Osteoblast (primary cell): ENCODE measurements at regions not wholly inside any gene's neighbourhood (a gene's known extent, or its start where the extent isn't known, plus 50 kb on each side); places are given as distances from the start of the nearest gene placed in this dataset.

Source experiments
- DNase-seq: peaks from one replicate; pipeline ENCODE4 v3.0.0; 2011; ENCODE audit warnings: low spot score, mixed read lengths; ENCODE audit not compliant: insufficient read length; ENCODE audit errors: missing footprints
- H2AFZ ChIP-seq: 2 replicates; pipeline ENCODE4 v1.6.0; 2011; ENCODE audit warnings: mild to moderate bottlenecking, low read length
- H3K27ac ChIP-seq: 2 replicates; pipeline ENCODE4 v1.5.1; 2011; ENCODE audit warnings: mild to moderate bottlenecking, low read depth, low read length, moderate library complexity
- H3K27me3 ChIP-seq: 2 replicates; pipeline ENCODE4 v1.6.0; 2012; ENCODE audit warnings: mild to moderate bottlenecking, control low read depth, inconsistent platforms, low read length, moderate library complexity; ENCODE audit not compliant: insufficient read depth
- H3K36me3 ChIP-seq: 2 replicates; pipeline ENCODE4 v1.5.1; 2011; ENCODE audit warnings: mild to moderate bottlenecking, low read length, control low read depth, moderate library complexity; ENCODE audit not compliant: insufficient read depth
- H3K4me1 ChIP-seq: 2 replicates; pipeline ENCODE4 v1.5.1; 2011; ENCODE audit warnings: mild to moderate bottlenecking, low read length, control low read depth, moderate library complexity; ENCODE audit not compliant: insufficient read depth
- H3K4me2 ChIP-seq: 2 replicates; pipeline ENCODE4 v1.6.0; 2011; ENCODE audit warnings: mild to moderate bottlenecking, low read length; ENCODE audit not compliant: insufficient read depth
- H3K4me3 ChIP-seq: fragments of 200-600 bp; sonication (generic); 3 replicates; pipeline ENCODE4 v1.5.1; 2012; ENCODE audit warnings: mild to moderate bottlenecking, low read length, inconsistent platforms; ENCODE audit not compliant: insufficient read depth
- H3K79me2 ChIP-seq: 2 replicates; pipeline ENCODE4 v1.6.0; 2012; ENCODE audit warnings: mild to moderate bottlenecking, low read length, control low read depth, inconsistent platforms; ENCODE audit not compliant: insufficient read depth
- H3K9me3 ChIP-seq: 2 replicates; pipeline ENCODE4 v1.5.1; 2011; ENCODE audit warnings: low read depth, low read length, control low read depth
- H4K20me1 ChIP-seq: 2 replicates; pipeline ENCODE4 v1.6.0; 2012; ENCODE audit warnings: mild to moderate bottlenecking, low read length, control low read depth; ENCODE audit not compliant: insufficient read depth
- TF ChIP-seq, protein P1 (sequence below): IDR thresholded peaks from 2 replicates; pipeline ENCODE4 v1.5.1; 2011; ENCODE audit warnings: mild to moderate bottlenecking, low read depth, low read length, moderate library complexity; ENCODE audit errors: extremely low read depth

GRCh38 chr5:128633901-128634300 lies 95.9 kb upstream of the FBN2 start:
- Histone ChIP-seq H3K36me3 (no peaks in the 10 kb centered on the region), H3K4me1 (peaks cover 6% of the 10 kb centered on the region), H3K4me3 (no peak overlapping the region), H4K20me1 (no peaks in the 10 kb centered on the region), H3K9me3 (no peaks in the 10 kb centered on the region), H3K27ac (no peak overlapping the region), H3K4me2 (no peak overlapping the region), H2AFZ (no peak overlapping the region), H3K79me2 (no peaks in the 10 kb centered on the region), H3K27me3 (no peaks in the 10 kb centered on the region)
- DNase-seq: no peak
- TF ChIP-seq, protein P1, sequence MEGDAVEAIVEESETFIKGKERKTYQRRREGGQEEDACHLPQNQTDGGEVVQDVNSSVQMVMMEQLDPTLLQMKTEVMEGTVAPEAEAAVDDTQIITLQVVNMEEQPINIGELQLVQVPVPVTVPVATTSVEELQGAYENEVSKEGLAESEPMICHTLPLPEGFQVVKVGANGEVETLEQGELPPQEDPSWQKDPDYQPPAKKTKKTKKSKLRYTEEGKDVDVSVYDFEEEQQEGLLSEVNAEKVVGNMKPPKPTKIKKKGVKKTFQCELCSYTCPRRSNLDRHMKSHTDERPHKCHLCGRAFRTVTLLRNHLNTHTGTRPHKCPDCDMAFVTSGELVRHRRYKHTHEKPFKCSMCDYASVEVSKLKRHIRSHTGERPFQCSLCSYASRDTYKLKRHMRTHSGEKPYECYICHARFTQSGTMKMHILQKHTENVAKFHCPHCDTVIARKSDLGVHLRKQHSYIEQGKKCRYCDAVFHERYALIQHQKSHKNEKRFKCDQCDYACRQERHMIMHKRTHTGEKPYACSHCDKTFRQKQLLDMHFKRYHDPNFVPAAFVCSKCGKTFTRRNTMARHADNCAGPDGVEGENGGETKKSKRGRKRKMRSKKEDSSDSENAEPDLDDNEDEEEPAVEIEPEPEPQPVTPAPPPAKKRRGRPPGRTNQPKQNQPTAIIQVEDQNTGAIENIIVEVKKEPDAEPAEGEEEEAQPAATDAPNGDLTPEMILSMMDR: no peak

- Histone ChIP-seq H3K27ac (no peak overlapping the region), H3K4me1 (peaks cover 5% of the 10 kb centered on the region), H3K36me3 (no peaks in the 10 kb centered on the region), H3K9me3 (no peaks in the 10 kb centered on the region), H4K20me1 (no peaks in the 10 kb centered on the region), H3K4me2 (no peak overlapping the region), H3K4me3 (no peak overlapping the region), H3K27me3 (no peaks in the 10 kb centered on the region), H2AFZ (no peak overlapping the region), H3K79me2 (no peaks in the 10 kb centered on the region)
- TF ChIP-seq, protein P1: no peak
- no peak for DNase-seq
These were observed 97.3 kb upstream of the FBN2 start for GRCh38 chr5:128635379-128635778.

DNA sequence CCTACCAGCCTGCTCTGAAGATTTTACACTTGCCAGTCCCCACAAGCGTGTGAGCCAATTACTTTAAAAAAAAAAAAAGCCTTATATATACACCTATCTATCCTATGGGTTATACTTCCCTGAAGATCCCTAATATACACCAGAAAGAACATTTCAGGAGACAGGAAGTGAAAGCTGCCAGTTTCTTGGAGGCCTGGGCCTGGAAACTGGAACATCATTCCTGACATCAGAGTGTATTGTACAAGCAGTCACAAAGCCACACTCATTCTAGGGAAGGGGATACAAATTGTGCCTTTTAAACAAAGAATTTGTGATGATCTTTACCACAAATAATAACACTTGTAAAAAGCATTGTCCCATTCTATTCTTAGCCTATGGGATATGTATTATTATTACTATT lies 98.3 kb upstream of the FBN2 start:
- H2AFZ ChIP-seq: no peak overlapping the region
- H3K4me3 ChIP-seq: no peak overlapping the region
- no peaks in the 10 kb centered on the region for H3K36me3 ChIP-seq
- H3K27ac ChIP-seq: peak overlapping the region; percentile 36
- H4K20me1 ChIP-seq: no peaks in the 10 kb centered on the region
- no peaks in the 10 kb centered on the region for H3K9me3 ChIP-seq
- H3K79me2 ChIP-seq: no peaks in the 10 kb centered on the region
- H3K27me3 ChIP-seq: no peaks in the 10 kb centered on the region
- DNase-seq: no peak
- H3K4me2 ChIP-seq: no peak overlapping the region
- TF ChIP-seq, protein P1: no peak
- H3K4me1 ChIP-seq: peaks cover 5% of the 10 kb centered on the region

GRCh38 chr5:128637031-128637430 lies 99.0 kb upstream of the FBN2 start:
- Histone ChIP-seq H2AFZ (no peak overlapping the region), H3K4me3 (no peak overlapping the region), H4K20me1 (no peaks in the 10 kb centered on the region), H3K9me3 (no peaks in the 10 kb centered on the region), H3K4me1 (peaks cover 5% of the 10 kb centered on the region), H3K79me2 (no peaks in the 10 kb centered on the region), H3K27me3 (no peaks in the 10 kb centered on the region), H3K36me3 (no peaks in the 10 kb centered on the region), H3K4me2 (no peak overlapping the region), H3K27ac (no peak overlapping the region)
- DNase-seq: no peak
- TF ChIP-seq, protein P1: no peak
